HG02970 (cell line): ENCODE measurements at regions not wholly inside any gene's neighbourhood (a gene's known extent, or its start where the extent isn't known, plus 50 kb on each side); places are given as distances from the start of the nearest gene placed in this dataset.
"Not testable (repeated sequence)": the region's sequence is repeated elsewhere in the genome, so short reads cannot be mapped to it uniquely, and the experiment has no call there.

Experiments
- ATAC-seq: cut with Tn5 transposase; IDR thresholded peaks from one replicate; pipeline ENCODE4 v1.9.1; 2021; ENCODE audit warnings: mild to moderate bottlenecking, moderate library complexity, moderate number of reproducible peaks; ENCODE audit not compliant: unreplicated experiment, low FRiP score

DNA sequence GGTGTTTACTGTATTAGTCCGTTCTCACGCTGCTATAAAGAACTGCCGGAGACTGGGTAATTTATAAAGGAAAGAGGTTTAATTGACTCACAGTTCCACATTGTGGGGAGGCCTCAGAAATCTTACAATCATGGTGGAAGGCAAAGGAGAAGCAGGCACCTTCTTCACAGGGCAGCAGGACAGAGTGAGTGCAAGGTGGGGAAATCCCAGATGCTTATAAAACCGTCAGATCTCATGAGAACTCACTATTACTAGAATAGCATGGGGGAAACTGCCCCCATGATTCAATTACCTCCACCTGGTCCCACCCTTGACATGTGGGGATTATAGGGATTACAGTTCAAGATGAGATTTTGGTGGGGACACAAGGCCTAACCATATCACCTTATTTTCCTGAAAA, 60.1 kb upstream of the IFNGR1 start:
- ATAC-seq, result not testable (repeated sequence)

DNA sequence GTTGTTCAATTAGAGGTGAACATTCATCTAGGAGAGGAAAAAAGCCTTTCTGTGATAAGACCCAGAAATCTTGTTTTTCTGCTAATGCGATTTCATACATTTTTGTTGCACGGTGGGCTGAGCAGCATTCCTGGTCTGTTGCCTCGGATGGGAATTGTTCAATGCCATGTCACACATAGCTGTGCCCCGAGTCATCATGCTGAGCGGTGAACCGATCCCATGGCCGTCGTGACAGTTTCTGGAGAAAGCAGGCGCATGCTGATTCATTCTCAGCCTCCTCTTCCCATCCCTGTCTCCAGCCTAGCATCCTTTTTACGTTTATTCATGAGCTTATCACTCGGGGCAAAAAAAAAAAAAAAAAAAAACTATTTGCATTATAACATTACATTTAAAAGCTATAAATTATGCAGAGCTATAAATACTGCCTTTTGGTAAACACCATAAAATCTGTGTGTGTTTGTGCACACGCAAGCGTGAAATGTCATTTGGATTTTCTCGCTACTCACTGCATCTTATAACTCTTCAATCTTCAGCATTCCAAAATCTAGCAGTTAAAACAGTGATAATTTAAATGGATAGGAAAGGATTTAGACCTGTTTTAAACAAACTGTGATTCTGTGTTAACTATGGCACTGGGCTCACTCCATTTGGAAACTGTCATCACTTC, 58.9 kb upstream of the IFNGR1 start:
- no peak for ATAC-seq

DNA sequence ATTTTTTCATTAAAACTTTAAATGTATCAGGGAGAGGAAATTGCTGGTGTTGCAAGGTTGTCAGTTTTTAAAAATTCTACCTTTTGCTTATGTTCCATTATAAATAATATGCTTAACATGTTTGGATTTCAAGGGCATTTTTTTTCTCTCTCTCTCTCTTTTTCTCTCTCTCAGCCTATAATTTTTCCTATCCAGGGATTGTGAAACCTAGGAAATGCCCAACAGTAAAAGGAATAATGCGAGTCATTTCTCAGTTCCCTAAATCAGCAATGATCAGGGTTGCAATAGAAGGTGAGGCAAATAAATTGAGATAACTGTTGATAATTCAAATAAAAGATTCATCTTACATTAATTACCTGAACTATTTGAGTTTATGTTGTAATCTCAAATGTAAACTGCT, 53.2 kb upstream of the IFNGR1 start:
- ATAC-seq, result no peak

DNA sequence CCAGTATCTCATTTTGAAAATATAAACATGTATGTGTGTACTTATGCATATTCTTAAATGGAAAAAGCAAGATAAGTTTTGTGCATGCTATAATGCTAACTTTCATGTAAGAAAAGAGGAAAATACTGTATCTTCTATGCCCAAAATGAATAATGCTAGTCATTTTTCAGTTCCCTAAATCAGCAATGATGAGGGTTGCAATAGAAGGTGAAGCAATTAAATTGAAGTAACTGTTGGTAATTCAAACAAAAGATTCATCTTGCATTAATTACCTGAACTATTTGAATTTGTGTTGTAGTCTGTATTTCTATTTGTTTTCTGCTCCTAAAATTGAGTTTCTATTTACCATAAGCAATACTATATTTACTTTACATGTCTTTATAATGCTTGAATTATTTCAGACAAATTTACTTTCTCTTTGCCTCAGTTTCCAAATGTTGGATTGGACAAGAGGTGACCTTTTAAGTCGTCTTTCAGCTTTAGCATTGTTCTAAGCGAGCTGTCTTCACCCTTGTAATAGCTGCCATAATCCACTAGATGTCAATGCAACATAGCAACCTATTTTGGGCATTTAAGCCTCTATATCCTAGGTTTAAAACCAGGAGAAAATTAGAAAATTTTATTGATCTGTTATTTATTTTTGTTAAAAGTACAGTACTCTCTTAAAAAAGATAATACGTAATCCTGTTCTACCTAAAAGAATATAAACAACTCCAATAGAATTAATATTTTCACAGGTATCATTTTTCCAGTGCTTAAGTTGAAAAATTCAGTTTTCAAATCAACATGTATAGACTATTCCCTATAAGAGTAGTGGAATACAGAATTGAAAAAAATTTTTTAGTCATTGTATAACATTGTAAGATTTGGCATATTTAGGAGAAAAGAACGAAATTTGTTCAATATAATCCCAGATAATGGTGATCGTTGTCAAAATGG, 52.3 kb upstream of the IFNGR1 start:
- ATAC-seq, result no peak

DNA sequence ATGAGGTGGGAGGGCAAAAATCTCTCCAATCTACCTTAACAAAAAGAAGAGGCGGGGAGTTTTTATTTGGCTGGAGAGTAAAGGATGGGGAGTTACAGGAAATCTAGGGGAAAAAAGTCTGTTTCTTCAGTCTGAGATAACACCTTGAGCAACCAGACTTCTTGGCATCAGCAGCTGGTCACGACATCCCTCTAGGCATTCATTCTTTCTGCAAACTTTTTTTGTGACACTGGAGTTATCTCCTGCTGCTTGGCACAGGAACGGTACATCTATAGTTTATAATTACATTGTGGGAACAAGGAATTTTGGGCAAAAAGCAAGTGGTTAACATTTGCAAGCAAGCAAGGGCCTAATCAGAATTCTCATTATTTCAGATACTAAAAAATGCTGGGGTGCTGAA, 50.6 kb upstream of the IFNGR1 start:
- ATAC-seq, result no peak

DNA sequence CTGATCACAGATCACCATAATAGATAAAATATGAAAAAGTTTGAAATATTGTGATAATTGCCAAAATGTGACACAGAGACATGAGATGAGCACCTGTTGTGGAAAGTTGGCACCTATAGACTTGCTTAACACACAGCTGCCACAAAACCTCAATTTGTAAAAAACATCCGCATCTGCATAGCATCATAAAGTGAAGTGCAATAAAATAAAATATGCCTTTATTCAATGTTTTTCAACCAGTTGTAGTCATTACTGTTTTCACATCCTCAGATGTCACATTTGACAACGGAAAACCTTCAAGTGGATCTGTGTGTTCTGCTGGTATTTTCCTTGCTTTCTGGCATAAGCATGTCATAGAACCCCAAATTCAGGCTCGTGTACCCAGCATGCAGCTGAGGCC, 50.2 kb upstream of the IFNGR1 start:
- no peak for ATAC-seq
